NK-92 treated with Interleukin-12 subunit alpha and Interleukin-12 subunit beta, amount 100 ng/mL, for 24 hours (cell line): ENCODE measurements at regions not wholly inside any gene's neighbourhood (a gene's known extent, or its start where the extent isn't known, plus 50 kb on each side); places are given as distances from the start of the nearest gene placed in this dataset.

Source experiments
- DNase-seq: peaks from one replicate; lab custom pipeline; 2025; lab: John Stamatoyannopoulos, UW

- no peak for DNase-seq
Measured at GRCh38 chr6:18672852-18673251, 285.7 kb downstream of the RNF144B start.

DNA sequence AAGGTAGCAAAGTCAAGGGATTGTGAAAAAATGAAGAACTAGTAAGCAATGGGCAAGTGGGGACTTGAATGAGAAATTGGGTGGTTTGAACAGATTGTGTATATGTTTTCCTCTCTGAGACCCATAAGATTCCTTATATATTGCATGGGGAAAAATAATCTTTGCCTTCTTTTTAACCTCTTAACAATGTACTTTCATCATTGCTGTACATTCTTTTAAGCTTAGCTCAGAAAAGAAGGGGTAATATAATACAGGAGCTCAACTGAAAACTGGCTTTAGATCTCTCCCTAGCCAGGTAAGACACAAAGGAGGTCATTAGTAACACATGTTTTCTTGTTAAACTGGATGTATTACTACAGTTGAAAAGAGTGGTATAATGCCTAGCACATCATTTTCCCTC lies 287.2 kb downstream of the RNF144B start:
- DNase-seq: no peak

DNA sequence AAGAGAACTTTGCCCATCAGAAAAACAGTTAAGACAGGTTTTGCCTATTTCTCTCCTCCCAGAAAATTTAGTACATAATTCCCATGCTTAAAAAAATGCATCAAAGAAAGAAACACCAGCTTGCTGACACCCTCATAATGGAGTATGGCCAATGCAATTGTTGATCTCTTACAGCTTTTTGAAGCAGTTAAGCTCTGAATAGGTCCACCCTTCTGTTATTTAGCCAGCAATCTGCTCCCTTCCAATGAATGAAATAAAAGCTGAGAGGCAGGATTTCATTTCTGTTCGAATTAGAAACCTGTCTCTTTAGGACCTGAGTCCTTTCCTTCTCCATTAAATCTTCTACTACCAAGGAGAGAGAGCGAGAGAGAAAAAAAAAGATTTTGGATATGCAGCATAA lies 288.7 kb downstream of the RNF144B start:
- DNase-seq: no peak

DNA sequence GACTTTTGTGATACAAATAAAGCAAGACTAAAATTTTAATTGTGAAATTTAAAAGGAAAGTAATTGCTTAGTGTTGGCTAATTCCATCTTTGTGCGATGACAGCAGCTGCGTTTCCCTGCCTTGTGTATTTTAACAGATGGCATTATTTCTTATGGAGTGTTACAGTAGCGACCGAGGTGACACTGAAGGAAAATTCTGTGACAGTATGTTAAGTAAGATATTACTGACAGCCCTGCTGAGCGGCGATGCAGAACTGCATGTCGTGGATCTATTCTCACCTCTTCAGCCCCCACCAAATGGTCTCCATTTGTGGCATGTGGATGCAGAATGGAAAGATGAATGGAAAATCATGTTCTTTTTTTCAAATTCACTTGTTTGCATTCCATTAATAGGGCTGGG lies 289.4 kb downstream of the RNF144B start:
- no peak for DNase-seq

GRCh38 chr6:18680842-18681241 lies 293.7 kb downstream of the RNF144B start:
- no peak for DNase-seq

DNA sequence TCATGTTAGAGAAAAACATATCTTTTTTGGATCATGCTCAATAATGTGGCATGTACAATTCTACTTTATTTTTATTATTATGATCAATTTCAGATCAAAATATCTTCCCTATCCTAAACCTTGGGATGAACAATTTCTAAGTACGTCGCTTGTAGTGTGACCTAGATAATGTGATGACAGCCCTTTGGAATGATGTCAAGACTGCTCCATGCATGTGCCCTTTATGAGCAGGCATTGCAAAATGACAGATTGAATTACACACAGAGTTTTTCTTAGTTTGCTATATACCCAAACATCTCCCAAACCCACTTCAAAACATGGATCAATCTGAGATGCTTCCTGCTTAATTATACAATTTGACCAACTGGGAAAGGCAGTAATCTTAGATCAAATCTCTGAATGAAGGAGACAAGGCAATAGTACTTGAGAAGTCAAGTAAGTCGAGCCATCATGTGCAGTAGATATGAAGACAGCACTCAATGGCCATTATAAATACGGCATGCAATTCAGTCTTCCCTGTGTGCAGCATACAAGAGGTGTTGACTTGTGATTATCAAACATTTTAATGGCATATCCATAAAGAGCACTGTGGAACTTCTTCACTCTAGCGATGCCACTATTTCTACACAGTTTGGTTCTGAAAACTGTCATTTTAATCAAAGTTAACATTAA lies 294.8 kb downstream of the RNF144B start:
- no peak for DNase-seq

DNA sequence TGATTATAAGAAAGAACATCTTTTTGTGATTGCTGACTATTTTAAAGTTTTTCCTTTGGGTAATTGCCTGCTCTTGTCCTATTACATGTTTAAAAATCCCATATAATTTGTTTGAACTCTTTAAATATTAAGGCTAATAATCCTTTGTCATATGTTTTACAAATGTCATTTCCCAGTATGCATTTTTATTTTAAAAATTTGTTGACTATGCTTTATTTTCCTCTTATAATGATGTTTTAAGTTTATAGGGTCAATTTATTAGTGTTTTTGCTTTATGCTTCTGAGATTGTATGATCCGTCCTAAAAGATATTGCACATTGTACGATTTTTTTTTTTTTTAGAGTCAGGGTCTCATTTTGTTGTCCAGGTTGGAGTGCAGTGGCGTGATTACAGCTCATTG lies 297.2 kb downstream of the RNF144B start:
- no peak for DNase-seq

GRCh38 chr6:18692929-18693685 lies 306.0 kb downstream of the RNF144B start:
- DNase-seq: no peak

GRCh38 chr6:18693881-18694280 lies 306.7 kb downstream of the RNF144B start:
- no peak for DNase-seq

DNA sequence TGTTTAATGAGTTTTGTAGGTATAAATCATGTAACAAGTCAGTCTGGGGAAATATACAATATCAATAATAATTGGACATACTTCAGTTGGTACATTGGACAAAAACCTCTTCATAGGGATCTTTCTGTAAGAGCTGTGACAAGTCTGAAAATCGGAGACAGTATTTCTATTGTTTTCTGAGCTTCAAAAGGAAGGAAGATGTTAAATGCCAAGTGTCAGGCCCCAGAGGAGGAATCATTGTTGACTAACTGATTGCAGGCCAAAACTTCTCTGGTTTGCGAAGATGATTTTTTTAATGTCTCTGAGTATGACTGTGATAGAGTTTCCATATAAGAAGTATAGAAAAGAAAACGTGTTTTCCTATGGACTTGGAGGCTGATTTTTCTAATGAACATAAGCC lies 316.4 kb downstream of the RNF144B start:
- DNase-seq: no peak

DNA sequence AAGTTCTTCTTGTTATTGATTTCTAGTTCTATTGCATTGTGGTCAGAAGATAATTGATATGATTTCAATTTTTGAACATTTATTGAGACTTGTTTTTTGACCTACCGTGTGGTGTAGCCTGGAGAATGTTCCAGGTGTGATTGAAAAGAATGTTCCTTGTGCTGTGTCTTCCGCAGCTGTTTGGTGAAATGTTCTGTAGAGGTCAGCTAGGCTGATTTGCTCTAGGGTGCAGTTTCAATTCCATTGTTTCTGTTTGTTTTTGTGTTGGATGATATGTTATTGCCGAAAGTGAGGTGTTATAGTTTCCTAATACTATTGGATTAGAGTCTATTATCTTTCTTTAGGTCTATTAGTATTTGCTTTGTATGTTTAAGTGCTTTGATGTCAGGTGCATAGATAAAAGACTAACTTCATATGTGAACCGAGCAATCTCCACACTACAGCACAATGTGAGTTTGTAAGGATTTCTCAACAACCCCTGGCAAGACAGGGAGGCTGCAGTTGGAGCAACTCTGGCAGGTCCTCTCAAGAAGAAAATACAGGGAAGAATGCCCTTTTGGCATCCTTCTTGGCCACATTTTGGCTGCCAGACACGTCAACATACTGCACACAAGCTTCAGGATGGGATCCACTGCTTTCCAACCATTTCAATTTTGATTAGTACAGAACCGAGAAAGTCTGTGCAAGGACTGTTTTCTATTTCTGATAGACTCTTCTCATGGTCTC lies 320.7 kb downstream of the RNF144B start:
- no peak for DNase-seq

GRCh38 chr6:18712595-18712994 lies 325.4 kb downstream of the RNF144B start:
- DNase-seq: no peak

DNA sequence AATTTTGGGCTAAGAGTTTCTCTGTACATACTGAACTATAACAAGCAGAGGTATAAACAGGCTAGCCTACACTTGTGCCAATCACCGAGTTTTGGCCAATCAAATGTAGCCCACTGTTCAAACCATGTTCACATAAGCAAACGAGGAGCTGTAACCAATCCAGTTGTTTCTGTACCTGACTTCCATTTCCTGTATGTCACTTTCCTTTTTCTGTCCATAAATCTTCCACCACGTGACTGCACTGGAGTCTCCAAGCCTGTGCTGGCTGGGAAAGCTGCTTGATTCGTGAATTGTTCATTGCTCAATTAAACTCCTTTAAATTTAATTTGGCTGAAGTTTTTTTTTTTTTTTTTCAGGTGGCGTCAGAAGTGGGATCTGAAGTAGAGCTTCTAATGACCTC lies 332.9 kb downstream of the RNF144B start:
- DNase-seq: no peak

GRCh38 chr6:18724056-18724455 lies 336.9 kb downstream of the RNF144B start:
- DNase-seq: no peak

DNA sequence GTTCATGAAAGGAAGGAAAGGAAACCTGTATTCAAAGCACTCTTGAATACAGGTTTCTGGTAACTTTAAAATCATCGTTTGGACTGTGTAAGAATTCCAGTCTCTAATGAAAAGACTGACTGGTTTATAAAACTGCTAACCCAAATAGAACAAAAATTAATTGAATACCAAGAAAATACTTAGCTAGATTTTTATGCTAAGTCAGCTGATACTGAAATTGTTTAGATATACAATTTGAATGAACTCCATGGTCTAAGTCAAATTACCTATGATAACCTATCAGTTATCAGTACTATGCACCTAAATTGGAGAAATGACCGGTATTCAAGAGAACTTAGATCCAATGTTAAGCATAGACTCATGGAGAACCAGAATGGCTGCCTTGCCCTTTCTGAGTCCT lies 338.3 kb downstream of the RNF144B start:
- no peak for DNase-seq

DNA sequence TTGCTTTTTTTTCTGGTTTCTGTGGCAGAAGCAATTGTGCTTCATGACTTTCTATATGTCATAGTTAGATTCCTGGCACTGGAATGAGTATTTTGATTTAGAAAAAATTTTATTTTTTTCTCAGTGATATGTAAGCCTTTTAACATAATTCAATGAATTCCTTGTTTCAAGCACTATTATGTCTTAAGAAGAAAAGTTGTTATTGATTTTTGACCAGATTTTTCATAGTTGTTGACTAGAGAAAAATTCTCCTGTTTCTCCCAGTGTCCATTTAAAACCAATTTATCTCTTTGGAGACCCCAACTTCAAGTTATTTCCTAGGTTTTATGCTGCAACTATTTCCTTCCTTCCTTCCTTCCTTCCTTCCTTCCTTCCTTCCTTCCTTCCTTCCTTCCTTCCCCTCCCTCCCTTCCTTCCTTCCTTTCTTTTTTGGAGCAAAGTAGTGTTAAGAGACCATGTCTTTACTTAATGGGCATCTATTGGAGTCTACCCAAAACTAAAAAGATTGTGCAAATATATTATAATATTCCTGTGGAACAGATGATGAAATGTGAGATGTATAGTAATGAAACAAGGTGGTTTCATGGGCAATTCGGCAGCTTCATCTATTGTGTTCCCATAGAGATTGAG lies 346.9 kb downstream of the RNF144B start:
- DNase-seq: no peak

DNA sequence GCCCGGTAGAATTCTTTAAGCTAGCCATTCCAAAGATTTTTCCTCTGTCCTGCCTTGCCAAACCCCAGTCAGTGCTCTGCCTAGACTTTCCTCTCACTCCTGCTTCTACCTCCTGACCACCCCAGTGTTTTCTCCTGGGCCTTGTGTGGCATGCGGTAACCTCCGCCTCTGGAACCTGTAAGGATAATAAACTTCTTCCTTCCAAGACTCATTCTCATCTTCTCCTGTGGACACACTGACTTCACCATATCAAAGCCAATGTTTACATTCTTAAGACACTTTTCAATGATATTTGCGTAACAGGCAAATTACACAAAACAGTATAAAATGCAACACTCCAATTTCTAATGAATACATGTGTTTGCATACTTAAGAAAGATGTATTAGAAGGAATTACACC lies 354.6 kb downstream of the RNF144B start:
- no peak for DNase-seq

GRCh38 chr6:18742406-18742805 lies 355.3 kb downstream of the RNF144B start:
- DNase-seq: no peak

DNA sequence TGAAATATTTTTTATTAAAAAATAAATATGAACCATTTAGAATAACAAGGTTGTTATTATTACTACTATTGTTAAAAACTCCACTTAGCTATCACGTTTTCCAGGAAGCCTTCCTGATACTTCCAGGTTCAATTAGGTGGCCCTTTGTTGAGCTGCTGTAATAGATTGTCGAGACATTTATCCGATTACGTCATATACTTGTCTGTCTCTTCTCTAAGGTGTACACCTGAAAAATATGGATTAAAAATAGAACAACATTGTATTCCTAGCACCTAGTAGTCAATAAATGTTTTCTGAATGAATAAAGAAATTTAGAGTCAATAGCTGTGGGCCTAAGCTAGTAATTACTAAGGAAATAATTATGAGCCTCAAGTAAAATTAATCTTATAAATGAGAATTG lies 359.6 kb downstream of the RNF144B start:
- DNase-seq: no peak

- DNase-seq: no peak
Measured at GRCh38 chr6:18748314-18748713, 361.2 kb downstream of the RNF144B start.

- DNase-seq: no peak
Measured at GRCh38 chr6:18752278-18753068, 365.3 kb downstream of the RNF144B start.

GRCh38 chr6:18753076-18753475 lies 365.9 kb downstream of the RNF144B start:
- DNase-seq: no peak
